Aorta (tissue), 5 donors: ENCODE measurements at regions not wholly inside any gene's neighbourhood (a gene's known extent, or its start where the extent isn't known, plus 50 kb on each side); places are given as distances from the start of the nearest gene placed in this dataset.

Source experiments
- ATAC-seq: fragments of 200-7000 bp; cut with Tn5 transposase; one replicate; pipeline ENCODE4 v1.9.1; 2022; ENCODE audit warnings: moderate library complexity; ENCODE audit not compliant: low FRiP score
- DNase-seq, 2 donors: peaks; one replicate each; pipeline ENCODE4 v3.0.0-alpha.2; 2020
- H3K27ac ChIP-seq, 2 donors: one replicate each; pipeline ENCODE4 v1.5.1; 2013; ENCODE audit warnings: low read length in 2 of 2, mild to moderate bottlenecking in 2 of 2, moderate library complexity in 2 of 2, control low read depth in 1 of 2, inconsistent platforms in 1 of 2, low read depth in 1 of 2
- H3K27me3 ChIP-seq, 2 donors: one replicate each; pipeline ENCODE4 v1.6.1; 2013; ENCODE audit warnings: control low read depth in 1 of 2, low read length in 1 of 2, mild to moderate bottlenecking in 1 of 2, moderate library complexity in 1 of 2; ENCODE audit not compliant: insufficient read depth in 2 of 2, control insufficient read depth in 1 of 2
- H3K36me3 ChIP-seq, 2 donors: one replicate each; pipeline ENCODE4 v1.6.1; 2013; ENCODE audit warnings: control low read depth in 1 of 2, low read length in 1 of 2, mild to moderate bottlenecking in 1 of 2; ENCODE audit not compliant: insufficient read depth in 2 of 2, control insufficient read depth in 1 of 2
- H3K4me1 ChIP-seq, 2 donors: one replicate each; pipeline ENCODE4 v1.6.1; 2013; ENCODE audit warnings: low read length in 2 of 2, control low read depth in 1 of 2, mild to moderate bottlenecking in 1 of 2, moderate library complexity in 1 of 2; ENCODE audit not compliant: insufficient read depth in 2 of 2, control insufficient read depth in 1 of 2
- H3K4me3 ChIP-seq, 2 donors: one replicate each; pipeline ENCODE4 v1.5.1; 2013; ENCODE audit warnings: low read length in 2 of 2, control low read depth in 1 of 2, mild to moderate bottlenecking in 1 of 2
- H3K9me3 ChIP-seq: one replicate; pipeline ENCODE4 v1.6.1; 2013; ENCODE audit warnings: mild to moderate bottlenecking, low read length; ENCODE audit not compliant: control insufficient read depth
- WGBS, 2 donors: extraction: QIAGEN DNeasy Blood & Tissue Kit; methylation state at CpG; one replicate each; pipeline ENCODE4 v1.1.7; 2013; 5-methylcytosine and 5-hydroxymethylcytosine counted together
- intact Hi-C, 2 donors: fragments of 100-400 bp; cut with DNase I; formaldehyde crosslinking; loops; one replicate each; pipeline versions ENCODE4 v1.14.2 to v1.15.0; 2022
- donor health status: healthy with polysubstance abuse.
- donor health status: Bipolar disorder and iron deficiency.
- donor health status: DM: no; HTN: no; CAD: no.
- donor health status: DM: no; HTN: no; CAD: no.
- donor health status: DM: yes; HTN: yes; CAD: no.

GRCh38 chr4:180528003-180528402, 1715.2 kb upstream of the TENM3 start:
- WGBS, 2 donors: 81 to 84% methylated on average over 9 of the region's 9 CpGs
- intact Hi-C loops: no loop called here
- no peaks in the 10 kb centered on the region for H3K9me3 ChIP-seq
- ATAC-seq: no peak
- H3K4me3 ChIP-seq: no peak overlapping the region
- no peaks in the 10 kb centered on the region for H3K27me3 ChIP-seq
- no peaks in the 10 kb centered on the region for H3K36me3 ChIP-seq
- no peaks in the 10 kb centered on the region for H3K4me1 ChIP-seq
- no peak for DNase-seq
- no peak overlapping the region for H3K27ac ChIP-seq

- Histone ChIP-seq H3K4me3 (no peak overlapping the region), H3K27me3 (no peaks in the 10 kb centered on the region), H3K4me1 (no peaks in the 10 kb centered on the region), H3K9me3 (no peaks in the 10 kb centered on the region), H3K36me3 (no peaks in the 10 kb centered on the region), H3K27ac (no peak overlapping the region)
- intact Hi-C loops: no loop called here
- ATAC-seq (no peak), DNase-seq (no peak)
Observed at GRCh38 chr4:180530787-180531186, 1712.4 kb upstream of the TENM3 start.

DNA sequence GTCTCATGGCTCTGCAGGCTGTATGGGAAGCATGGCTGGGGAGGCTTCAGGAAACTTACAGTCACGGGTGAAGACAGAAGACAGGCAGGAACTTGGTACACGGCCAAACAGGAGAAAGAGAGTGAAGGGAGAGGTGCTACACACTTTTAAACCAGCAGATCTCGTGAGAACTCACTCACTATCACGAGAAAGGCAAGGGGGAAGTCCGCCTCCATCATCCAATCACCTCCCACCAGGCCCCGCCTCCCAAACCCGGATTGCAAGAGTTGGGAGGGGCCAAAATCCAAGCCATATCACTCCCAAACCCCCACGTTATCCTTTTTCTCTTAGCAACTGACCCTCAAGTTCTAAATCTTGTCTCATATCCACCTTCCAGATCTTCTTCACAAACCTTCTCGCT, 1710.5 kb upstream of the TENM3 start:
- no peaks in the 10 kb centered on the region for H3K4me1 ChIP-seq
- no peaks in the 10 kb centered on the region for H3K9me3 ChIP-seq
- DNase-seq (no peak), ATAC-seq (no peak)
- H3K27ac ChIP-seq: no peak overlapping the region
- H3K36me3 ChIP-seq: no peaks in the 10 kb centered on the region
- 80 to 81% methylated on average over 9 of the region's 9 CpGs for WGBS, 2 donors
- H3K4me3 ChIP-seq: no peak overlapping the region
- H3K27me3 ChIP-seq: no peaks in the 10 kb centered on the region
- intact Hi-C loops: no loop called here

GRCh38 chr4:180538384-180539057, 1704.7 kb upstream of the TENM3 start:
- Histone ChIP-seq H3K4me1 (no peaks in the 10 kb centered on the region), H3K9me3 (no peaks in the 10 kb centered on the region), H3K4me3 (no peak overlapping the region), H3K36me3 (no peaks in the 10 kb centered on the region), H3K27me3 (no peaks in the 10 kb centered on the region), H3K27ac (no peak overlapping the region)
- no peak for DNase-seq
- 59 to 70% methylated on average over 8 of the region's 8 CpGs for WGBS, 2 donors
- intact Hi-C loops: no loop called here
- ATAC-seq: no peak

GRCh38 chr4:180539284-180539683, 1703.9 kb upstream of the TENM3 start:
- Histone ChIP-seq H3K9me3 (no peaks in the 10 kb centered on the region), H3K4me1 (no peaks in the 10 kb centered on the region), H3K27ac (no peak overlapping the region), H3K4me3 (no peak overlapping the region), H3K36me3 (no peaks in the 10 kb centered on the region), H3K27me3 (no peaks in the 10 kb centered on the region)
- no peak for ATAC-seq
- DNase-seq: no peak
- 70% methylated on average over 4 of the region's 4 CpGs for WGBS, 2 donors
- intact Hi-C loops: no loop called here

DNA sequence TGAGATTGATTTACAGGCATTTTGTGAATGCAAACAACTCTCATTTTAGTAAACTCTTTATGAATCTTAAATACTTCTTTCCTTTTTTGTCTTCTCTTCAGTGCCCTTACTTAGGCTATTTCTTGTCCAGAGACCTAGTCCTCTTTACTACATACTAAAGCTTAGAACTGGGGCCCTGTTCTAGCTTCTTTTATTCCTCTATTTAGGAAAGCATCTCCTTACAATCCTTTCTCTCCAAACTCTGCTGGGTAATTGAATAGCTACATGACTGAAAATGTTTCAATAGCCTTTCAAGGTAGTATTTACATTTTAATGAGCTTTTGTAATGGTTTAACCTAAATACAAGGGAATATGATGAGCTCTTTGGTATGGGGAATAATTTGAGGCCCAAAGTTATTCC, 1701.5 kb upstream of the TENM3 start:
- ATAC-seq: no peak
- no peaks in the 10 kb centered on the region for H3K36me3 ChIP-seq
- no peaks in the 10 kb centered on the region for H3K4me1 ChIP-seq

GRCh38 chr4:180542445-180543100, 1700.6 kb upstream of the TENM3 start:
- H3K4me1 ChIP-seq: no peaks in the 10 kb centered on the region
- intact Hi-C loops: no loop called here
- H3K9me3 ChIP-seq: no peaks in the 10 kb centered on the region
- ATAC-seq (no peak), DNase-seq (no peak)
- no peak overlapping the region for H3K27ac ChIP-seq
- H3K27me3 ChIP-seq: no peaks in the 10 kb centered on the region
- no peak overlapping the region for H3K4me3 ChIP-seq
- WGBS, 2 donors: 29 to 35% methylated on average over 5 of the region's 5 CpGs
- no peaks in the 10 kb centered on the region for H3K36me3 ChIP-seq

More for the DNA sequence above, 1701.5 kb upstream of the TENM3 start:
- intact Hi-C loops: no loop called here
- Histone ChIP-seq H3K27me3 (no peaks in the 10 kb centered on the region), H3K4me3 (no peak overlapping the region), H3K27ac (no peak overlapping the region), H3K9me3 (no peaks in the 10 kb centered on the region)
- no peak for DNase-seq

DNA sequence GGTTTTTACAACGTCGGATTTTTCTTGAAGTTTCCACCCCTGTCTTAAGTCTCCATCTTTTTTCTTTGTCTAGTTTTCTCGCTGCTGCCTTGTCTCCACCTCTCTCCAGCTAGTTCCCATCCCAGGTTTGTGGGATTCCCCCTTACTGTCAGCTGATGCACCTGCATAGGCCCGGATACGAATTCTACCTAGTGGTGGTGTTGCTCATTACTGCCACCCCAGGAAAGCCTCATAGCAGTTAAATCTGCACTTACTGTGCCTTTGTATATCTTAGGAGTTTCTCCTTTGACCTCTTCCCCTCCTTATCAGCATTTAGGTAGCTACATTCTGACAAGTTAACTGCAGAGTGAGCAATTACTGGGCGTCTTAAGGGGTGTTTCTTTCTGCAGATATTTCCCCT, 1693.1 kb upstream of the TENM3 start:
- no peaks in the 10 kb centered on the region for H3K9me3 ChIP-seq
- no peak overlapping the region for H3K27ac ChIP-seq
- intact Hi-C loops: no loop called here
- no peaks in the 10 kb centered on the region for H3K27me3 ChIP-seq
- no peak for ATAC-seq
- 65 to 95% methylated on average over 6 of the region's 6 CpGs for WGBS, 2 donors
- H3K36me3 ChIP-seq: no peaks in the 10 kb centered on the region
- no peaks in the 10 kb centered on the region for H3K4me1 ChIP-seq
- DNase-seq: no peak
- no peak overlapping the region for H3K4me3 ChIP-seq

DNA sequence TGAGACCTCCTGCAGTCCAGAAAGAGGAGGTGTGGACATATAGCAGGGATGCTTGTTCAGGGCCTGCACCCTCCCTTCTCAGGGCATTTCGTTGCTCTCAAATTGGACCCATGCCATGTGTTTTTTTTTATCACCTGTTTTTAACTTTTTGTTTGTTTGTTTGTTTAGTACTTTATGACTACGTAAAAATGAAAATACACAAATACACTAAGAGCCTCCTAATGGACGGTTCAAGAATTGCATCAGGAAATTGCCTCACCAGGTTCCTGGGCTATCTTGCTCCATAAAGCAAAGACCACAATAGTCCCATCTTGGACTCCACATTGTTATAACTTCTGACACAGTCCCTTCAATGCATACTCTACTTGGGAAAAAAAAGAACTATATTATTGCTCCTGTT, 1685.9 kb upstream of the TENM3 start:
- no peaks in the 10 kb centered on the region for H3K36me3 ChIP-seq
- no peaks in the 10 kb centered on the region for H3K27me3 ChIP-seq
- intact Hi-C loops: no loop called here
- H3K27ac ChIP-seq: no peak overlapping the region
- no peaks in the 10 kb centered on the region for H3K9me3 ChIP-seq
- no peak for ATAC-seq
- H3K4me1 ChIP-seq: no peaks in the 10 kb centered on the region
- no peak overlapping the region for H3K4me3 ChIP-seq
- 71 to 77% methylated on average over 3 of the region's 3 CpGs for WGBS, 2 donors
- DNase-seq: no peak
